ENCODE measurements at regions not wholly inside any gene's neighbourhood (a gene's known extent, or its start where the extent isn't known, plus 50 kb on each side); places are given as distances from the start of the nearest gene placed in this dataset.

GRCh38 chr3:59191651-59192050, 141.8 kb upstream of the CFAP20DC start:
- TF ChIP-seq POLR2AphosphoS5 (IDR thresholded peaks at IDR 0.05; ENCODE audit: borderline replicate concordance, low read depth, low read length) (no peak), EZH2 (IDR thresholded peaks at IDR 0.05) (no peak)
